Upper lobe of left lung (tissue), 4 donors: ENCODE measurements at regions not wholly inside any gene's neighbourhood (a gene's known extent, or its start where the extent isn't known, plus 50 kb on each side); places are given as distances from the start of the nearest gene placed in this dataset.

Experiments used
- POLR2A ChIP-seq, 4 donors: fragments of 450-650 bp; IDR thresholded peaks; one replicate each; pipeline ENCODE4 v1.5.1; 2016 to 2017; ENCODE audit warnings: antibody characterized with exemption in 4 of 4, mild to moderate bottlenecking in 2 of 4
- TF ChIP-seq, protein P1 (sequence below), 6 experiments: fragments of 450-650 bp in 4 of 6; fragments of 200-600 bp in 2 of 6; sonication (generic) in 2 of 6; IDR thresholded peaks; one replicate each; pipeline ENCODE4 v1.5.1; 2016 to 2019; ENCODE audit warnings: antibody characterized with exemption in 6 of 6

DNA sequence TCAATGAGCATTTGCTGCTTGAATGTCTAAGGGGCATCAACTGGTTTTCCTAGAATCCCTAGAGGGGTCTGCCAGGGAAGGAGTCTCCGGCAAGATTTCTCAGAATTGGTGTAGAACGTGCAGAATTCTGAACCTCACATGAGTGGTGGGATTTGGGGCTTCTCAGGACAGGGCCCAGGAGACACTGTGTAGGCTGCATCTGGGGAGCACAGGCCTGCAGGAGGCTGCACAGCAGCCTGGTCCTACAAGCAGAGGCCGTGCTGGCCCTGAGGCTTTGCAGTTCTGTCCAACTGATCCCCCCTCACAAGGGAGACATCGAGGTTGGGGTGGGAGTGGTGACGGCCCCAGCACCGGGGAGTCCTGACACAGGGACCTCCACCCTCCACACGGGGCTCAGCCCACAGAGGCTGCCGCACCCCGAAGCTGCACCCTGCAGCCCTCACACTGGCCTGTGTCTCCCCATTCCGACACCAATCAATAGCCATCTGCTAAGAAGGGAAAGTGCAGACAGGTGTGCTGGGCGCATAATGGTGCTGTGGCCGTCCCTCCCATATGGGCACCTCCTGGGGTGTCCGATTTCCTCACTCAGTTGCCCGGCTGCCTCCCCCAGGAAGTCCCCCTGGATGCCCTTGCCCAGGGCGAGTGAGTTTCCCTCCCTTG, 688.1 kb downstream of the BRD1 start:
- TF ChIP-seq, protein P1, sequence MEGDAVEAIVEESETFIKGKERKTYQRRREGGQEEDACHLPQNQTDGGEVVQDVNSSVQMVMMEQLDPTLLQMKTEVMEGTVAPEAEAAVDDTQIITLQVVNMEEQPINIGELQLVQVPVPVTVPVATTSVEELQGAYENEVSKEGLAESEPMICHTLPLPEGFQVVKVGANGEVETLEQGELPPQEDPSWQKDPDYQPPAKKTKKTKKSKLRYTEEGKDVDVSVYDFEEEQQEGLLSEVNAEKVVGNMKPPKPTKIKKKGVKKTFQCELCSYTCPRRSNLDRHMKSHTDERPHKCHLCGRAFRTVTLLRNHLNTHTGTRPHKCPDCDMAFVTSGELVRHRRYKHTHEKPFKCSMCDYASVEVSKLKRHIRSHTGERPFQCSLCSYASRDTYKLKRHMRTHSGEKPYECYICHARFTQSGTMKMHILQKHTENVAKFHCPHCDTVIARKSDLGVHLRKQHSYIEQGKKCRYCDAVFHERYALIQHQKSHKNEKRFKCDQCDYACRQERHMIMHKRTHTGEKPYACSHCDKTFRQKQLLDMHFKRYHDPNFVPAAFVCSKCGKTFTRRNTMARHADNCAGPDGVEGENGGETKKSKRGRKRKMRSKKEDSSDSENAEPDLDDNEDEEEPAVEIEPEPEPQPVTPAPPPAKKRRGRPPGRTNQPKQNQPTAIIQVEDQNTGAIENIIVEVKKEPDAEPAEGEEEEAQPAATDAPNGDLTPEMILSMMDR (IDR thresholded peaks at IDR 0.05): no peak
- no peak for TF ChIP-seq POLR2A (IDR thresholded peaks at IDR 0.05)
